ENCODE measurements at regions not wholly inside any gene's neighbourhood (a gene's known extent, or its start where the extent isn't known, plus 50 kb on each side); places are given as distances from the start of the nearest gene placed in this dataset.

DNA sequence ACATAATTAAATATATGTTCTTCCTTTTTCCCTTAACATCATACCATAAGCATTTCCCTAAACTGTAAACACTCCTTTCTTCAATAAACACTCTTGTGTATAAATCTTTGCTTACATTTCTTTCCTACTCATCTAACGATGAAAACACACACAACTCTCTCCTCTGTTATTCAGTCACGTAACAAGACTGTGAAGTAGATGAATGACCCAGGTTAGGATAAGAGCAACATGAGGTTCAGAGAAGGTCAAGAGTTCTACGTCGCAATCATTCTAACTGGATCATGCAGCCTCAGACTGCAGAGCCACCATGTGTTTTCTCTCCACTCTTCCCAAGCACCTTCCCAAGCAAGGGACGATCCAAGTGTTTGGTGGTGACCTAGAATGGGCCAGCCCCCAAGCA, 70.5 kb upstream of the SPTLC1 start:
- Histone ChIP-seq H3K4me1 (no peaks in the 10 kb centered on the region), H3K4me3 (no peak overlapping the region), H3K9me3 (peaks cover 8% of the 10 kb centered on the region; the same call in 1 of the 3 replicates), H3K4me2 (no peak overlapping the region), H3K27ac (no peak overlapping the region)
- FAIRE-seq: no peak
- WGBS (ENCODE audit: missing lambda C conversion rate): 65% methylated on average over 5 of the region's 5 CpGs
- ChIA-PET CTCF (no interaction called here), POLR2A (no interaction called here)
- TF ChIP-seq EHF (CRISPR knock-in tag; IDR thresholded peaks at IDR 0.05) (no peak), JUN (IDR thresholded peaks at IDR 0.05) (no peak), NFE2L2 (conservative IDR thresholded peaks at IDR 0.05; ENCODE audit: low read length) (no peak), POLR2AphosphoS2 (conservative IDR thresholded peaks at IDR 0.05; ENCODE audit: low read length) (no peak), HEYL (CRISPR knock-in tag; IDR thresholded peaks at IDR 0.05) (no peak), ZFP36 (IDR thresholded peaks at IDR 0.05; ENCODE audit: borderline replicate concordance, partially characterized antibody) (no peak), JUNB (IDR thresholded peaks at IDR 0.05) (no peak), CBX8 (IDR thresholded peaks at IDR 0.05) (no peak), CBX2 (IDR thresholded peaks at IDR 0.05; ENCODE audit: borderline replicate concordance, low read depth) (no peak), TP53 (CRISPR knock-in tag; IDR thresholded peaks at IDR 0.05) (no peak), MAZ (IDR thresholded peaks at IDR 0.05; ENCODE audit: borderline replicate concordance, low read depth, low read length) (no peak), CHD4 (IDR thresholded peaks at IDR 0.05; ENCODE audit: borderline replicate concordance) (no peak)
- TF ChIP-seq, protein P1, sequence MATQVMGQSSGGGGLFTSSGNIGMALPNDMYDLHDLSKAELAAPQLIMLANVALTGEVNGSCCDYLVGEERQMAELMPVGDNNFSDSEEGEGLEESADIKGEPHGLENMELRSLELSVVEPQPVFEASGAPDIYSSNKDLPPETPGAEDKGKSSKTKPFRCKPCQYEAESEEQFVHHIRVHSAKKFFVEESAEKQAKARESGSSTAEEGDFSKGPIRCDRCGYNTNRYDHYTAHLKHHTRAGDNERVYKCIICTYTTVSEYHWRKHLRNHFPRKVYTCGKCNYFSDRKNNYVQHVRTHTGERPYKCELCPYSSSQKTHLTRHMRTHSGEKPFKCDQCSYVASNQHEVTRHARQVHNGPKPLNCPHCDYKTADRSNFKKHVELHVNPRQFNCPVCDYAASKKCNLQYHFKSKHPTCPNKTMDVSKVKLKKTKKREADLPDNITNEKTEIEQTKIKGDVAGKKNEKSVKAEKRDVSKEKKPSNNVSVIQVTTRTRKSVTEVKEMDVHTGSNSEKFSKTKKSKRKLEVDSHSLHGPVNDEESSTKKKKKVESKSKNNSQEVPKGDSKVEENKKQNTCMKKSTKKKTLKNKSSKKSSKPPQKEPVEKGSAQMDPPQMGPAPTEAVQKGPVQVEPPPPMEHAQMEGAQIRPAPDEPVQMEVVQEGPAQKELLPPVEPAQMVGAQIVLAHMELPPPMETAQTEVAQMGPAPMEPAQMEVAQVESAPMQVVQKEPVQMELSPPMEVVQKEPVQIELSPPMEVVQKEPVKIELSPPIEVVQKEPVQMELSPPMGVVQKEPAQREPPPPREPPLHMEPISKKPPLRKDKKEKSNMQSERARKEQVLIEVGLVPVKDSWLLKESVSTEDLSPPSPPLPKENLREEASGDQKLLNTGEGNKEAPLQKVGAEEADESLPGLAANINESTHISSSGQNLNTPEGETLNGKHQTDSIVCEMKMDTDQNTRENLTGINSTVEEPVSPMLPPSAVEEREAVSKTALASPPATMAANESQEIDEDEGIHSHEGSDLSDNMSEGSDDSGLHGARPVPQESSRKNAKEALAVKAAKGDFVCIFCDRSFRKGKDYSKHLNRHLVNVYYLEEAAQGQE (IDR thresholded peaks at IDR 0.05): no peak
- TF ChIP-seq, protein P2, sequence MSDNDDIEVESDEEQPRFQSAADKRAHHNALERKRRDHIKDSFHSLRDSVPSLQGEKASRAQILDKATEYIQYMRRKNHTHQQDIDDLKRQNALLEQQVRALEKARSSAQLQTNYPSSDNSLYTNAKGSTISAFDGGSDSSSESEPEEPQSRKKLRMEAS (IDR thresholded peaks at IDR 0.05): no peak
- TF ChIP-seq, protein P3, sequence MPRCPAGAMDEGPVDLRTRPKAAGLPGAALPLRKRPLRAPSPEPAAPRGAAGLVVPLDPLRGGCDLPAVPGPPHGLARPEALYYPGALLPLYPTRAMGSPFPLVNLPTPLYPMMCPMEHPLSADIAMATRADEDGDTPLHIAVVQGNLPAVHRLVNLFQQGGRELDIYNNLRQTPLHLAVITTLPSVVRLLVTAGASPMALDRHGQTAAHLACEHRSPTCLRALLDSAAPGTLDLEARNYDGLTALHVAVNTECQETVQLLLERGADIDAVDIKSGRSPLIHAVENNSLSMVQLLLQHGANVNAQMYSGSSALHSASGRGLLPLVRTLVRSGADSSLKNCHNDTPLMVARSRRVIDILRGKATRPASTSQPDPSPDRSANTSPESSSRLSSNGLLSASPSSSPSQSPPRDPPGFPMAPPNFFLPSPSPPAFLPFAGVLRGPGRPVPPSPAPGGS (IDR thresholded peaks at IDR 0.05): no peak
- TF ChIP-seq, protein P4, sequence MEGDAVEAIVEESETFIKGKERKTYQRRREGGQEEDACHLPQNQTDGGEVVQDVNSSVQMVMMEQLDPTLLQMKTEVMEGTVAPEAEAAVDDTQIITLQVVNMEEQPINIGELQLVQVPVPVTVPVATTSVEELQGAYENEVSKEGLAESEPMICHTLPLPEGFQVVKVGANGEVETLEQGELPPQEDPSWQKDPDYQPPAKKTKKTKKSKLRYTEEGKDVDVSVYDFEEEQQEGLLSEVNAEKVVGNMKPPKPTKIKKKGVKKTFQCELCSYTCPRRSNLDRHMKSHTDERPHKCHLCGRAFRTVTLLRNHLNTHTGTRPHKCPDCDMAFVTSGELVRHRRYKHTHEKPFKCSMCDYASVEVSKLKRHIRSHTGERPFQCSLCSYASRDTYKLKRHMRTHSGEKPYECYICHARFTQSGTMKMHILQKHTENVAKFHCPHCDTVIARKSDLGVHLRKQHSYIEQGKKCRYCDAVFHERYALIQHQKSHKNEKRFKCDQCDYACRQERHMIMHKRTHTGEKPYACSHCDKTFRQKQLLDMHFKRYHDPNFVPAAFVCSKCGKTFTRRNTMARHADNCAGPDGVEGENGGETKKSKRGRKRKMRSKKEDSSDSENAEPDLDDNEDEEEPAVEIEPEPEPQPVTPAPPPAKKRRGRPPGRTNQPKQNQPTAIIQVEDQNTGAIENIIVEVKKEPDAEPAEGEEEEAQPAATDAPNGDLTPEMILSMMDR (IDR thresholded peaks at IDR 0.05): no peak
- TF ChIP-seq, protein P5, sequence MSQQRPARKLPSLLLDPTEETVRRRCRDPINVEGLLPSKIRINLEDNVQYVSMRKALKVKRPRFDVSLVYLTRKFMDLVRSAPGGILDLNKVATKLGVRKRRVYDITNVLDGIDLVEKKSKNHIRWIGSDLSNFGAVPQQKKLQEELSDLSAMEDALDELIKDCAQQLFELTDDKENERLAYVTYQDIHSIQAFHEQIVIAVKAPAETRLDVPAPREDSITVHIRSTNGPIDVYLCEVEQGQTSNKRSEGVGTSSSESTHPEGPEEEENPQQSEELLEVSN (IDR thresholded peaks at IDR 0.05; ENCODE audit: borderline replicate concordance, low read depth): no peak
- ATAC-seq: no peak
- no peak for DNase-seq (ENCODE audit: low read depth in 1 of 2, low spot score in 1 of 2)

DNA sequence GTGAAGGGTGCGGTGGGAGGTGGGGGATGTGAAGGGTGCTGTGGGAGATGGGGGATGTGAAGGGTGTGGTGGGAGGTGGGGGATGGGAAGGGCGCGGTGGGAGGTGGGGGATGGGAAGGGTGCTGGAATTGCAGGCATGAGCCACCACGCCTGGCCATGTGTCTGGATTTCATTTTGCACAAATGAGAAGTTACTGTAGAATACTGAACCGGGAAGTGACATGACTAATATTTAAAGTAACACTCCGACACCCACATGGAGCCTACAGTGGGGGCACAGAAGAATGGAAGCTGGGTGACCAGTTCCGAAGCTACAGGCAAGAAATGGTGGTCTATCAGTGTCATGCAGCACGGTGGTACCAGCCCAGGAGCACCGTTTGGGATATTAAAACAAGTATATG, 69.9 kb upstream of the SPTLC1 start:
- ChIA-PET CTCF (no interaction called here), POLR2A (no interaction called here)
- 27% methylated on average over 6 of the region's 9 CpGs for WGBS (ENCODE audit: missing lambda C conversion rate)
- DNase-seq (ENCODE audit: low read depth in 1 of 2, low spot score in 1 of 2) (no peak), ATAC-seq (no peak), FAIRE-seq (no peak)
- Histone ChIP-seq H3K4me2 (no peak overlapping the region), H3K9me3 (peaks cover 8% of the 10 kb centered on the region; the same call in 1 of the 3 replicates), H3K27ac (no peak overlapping the region), H3K4me3 (no peak overlapping the region), H3K4me1 (no peaks in the 10 kb centered on the region)
- no peak for TF ChIP-seq CEBPB (IDR thresholded peaks at IDR 0.05)
- TF ChIP-seq GATA3 (IDR thresholded peaks at IDR 0.05; ENCODE audit: borderline replicate concordance): no peak
- TF ChIP-seq, protein P2 (IDR thresholded peaks at IDR 0.05): no peak
- no peak for TF ChIP-seq TP53 (CRISPR knock-in tag; IDR thresholded peaks at IDR 0.05)
- TF ChIP-seq, protein P6, sequence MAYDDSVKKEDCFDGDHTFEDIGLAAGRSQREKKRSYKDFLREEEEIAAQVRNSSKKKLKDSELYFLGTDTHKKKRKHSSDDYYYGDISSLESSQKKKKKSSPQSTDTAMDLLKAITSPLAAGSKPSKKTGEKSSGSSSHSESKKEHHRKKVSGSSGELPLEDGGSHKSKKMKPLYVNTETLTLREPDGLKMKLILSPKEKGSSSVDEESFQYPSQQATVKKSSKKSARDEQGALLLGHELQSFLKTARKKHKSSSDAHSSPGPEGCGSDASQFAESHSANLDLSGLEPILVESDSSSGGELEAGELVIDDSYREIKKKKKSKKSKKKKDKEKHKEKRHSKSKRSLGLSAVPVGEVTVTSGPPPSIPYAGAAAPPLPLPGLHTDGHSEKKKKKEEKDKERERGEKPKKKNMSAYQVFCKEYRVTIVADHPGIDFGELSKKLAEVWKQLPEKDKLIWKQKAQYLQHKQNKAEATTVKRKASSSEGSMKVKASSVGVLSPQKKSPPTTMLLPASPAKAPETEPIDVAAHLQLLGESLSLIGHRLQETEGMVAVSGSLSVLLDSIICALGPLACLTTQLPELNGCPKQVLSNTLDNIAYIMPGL (CRISPR knock-in tag; IDR thresholded peaks at IDR 0.05; ENCODE audit: borderline replicate concordance): no peak
- TF ChIP-seq MAFK (IDR thresholded peaks at IDR 0.05; ENCODE audit: partially characterized antibody): no peak
- no peak for TF ChIP-seq HOXB5 (CRISPR knock-in tag; IDR thresholded peaks at IDR 0.05)
- TF ChIP-seq BHLHE40 (IDR thresholded peaks at IDR 0.05; ENCODE audit: low read depth, low read length): no peak
- TF ChIP-seq, protein P7, sequence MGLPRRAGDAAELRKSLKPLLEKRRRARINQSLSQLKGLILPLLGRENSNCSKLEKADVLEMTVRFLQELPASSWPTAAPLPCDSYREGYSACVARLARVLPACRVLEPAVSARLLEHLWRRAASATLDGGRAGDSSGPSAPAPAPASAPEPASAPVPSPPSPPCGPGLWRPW (IDR thresholded peaks at IDR 0.05): no peak
- TF ChIP-seq EP300 (IDR thresholded peaks at IDR 0.05): no peak
- no peak for TF ChIP-seq FOSB (CRISPR knock-in tag; IDR thresholded peaks at IDR 0.05)
- TF ChIP-seq JUN (IDR thresholded peaks at IDR 0.05): no peak
- TF ChIP-seq HOXB13 (CRISPR knock-in tag; IDR thresholded peaks at IDR 0.05; ENCODE audit: low read depth): no peak
